Breast epithelium (tissue), 3 donors: ENCODE measurements at regions not wholly inside any gene's neighbourhood (a gene's known extent, or its start where the extent isn't known, plus 50 kb on each side); places are given as distances from the start of the nearest gene placed in this dataset.

Experiments
- CTCF ChIP-seq, 3 donors: fragments of 450-650 bp; IDR thresholded peaks; one replicate each; pipeline ENCODE4 v1.5.1; 2016 to 2017; ENCODE audit warnings: antibody characterized with exemption in 3 of 3, mild to moderate bottlenecking in 3 of 3, moderate library complexity in 3 of 3
- POLR2A ChIP-seq: fragments of 450-650 bp; IDR thresholded peaks from one replicate; pipeline ENCODE4 v1.6.1; 2016; ENCODE audit warnings: antibody characterized with exemption, mild to moderate bottlenecking, moderate library complexity

GRCh38 chr3:72093992-72094334 is 309.0 kb upstream of the PROK2 start:
- TF ChIP-seq POLR2A (no peak), CTCF (IDR thresholded peaks at IDR 0.05) (no peak)
